Cardiac fibroblast (primary cell): ENCODE measurements at regions not wholly inside any gene's neighbourhood (a gene's known extent, or its start where the extent isn't known, plus 50 kb on each side); places are given as distances from the start of the nearest gene placed in this dataset.

ENCODE experiments used
- DNase-seq, 2 donors: peaks; one replicate each; pipeline versions ENCODE4 v3.0.0 to v3.0.0-alpha.2; 2010; ENCODE audit warnings: low read depth in 2 of 2
- H3K4me3 ChIP-seq, 2 donors: replicated peaks in 1 of 2; 1 replicate in 1 of 2; 2 replicates in 1 of 2; pipeline ENCODE4 v1.5.1; 2011; ENCODE audit warnings: low read depth in 2 of 2, low read length in 2 of 2, mild to moderate bottlenecking in 2 of 2, moderate library complexity in 1 of 2
- CTCF ChIP-seq: IDR thresholded peaks from one replicate; pipeline ENCODE4 v1.5.1; 2011; ENCODE audit warnings: low read depth, mild to moderate bottlenecking, low read length, inconsistent platforms

GRCh38 chrX:143121477-143121876 lies 95.7 kb downstream of the SPANXN4 start:
- no peak for TF ChIP-seq CTCF
- no peak overlapping the region for H3K4me3 ChIP-seq
- DNase-seq = no peak

- no peak for DNase-seq
- no peak overlapping the region for H3K4me3 ChIP-seq
- TF ChIP-seq CTCF = no peak
Observed at GRCh38 chrX:143115466-143115865, 89.7 kb downstream of the SPANXN4 start.

GRCh38 chrX:143095816-143096215 lies 70.1 kb downstream of the SPANXN4 start:
- no peak for DNase-seq
- no peak for TF ChIP-seq CTCF

GRCh38 chrX:143095321-143095720 lies 69.6 kb downstream of the SPANXN4 start:
- TF ChIP-seq CTCF = no peak
- H3K4me3 ChIP-seq = no peak overlapping the region
- DNase-seq = no peak

More at GRCh38 chrX:143095816-143096215, 70.1 kb downstream of the SPANXN4 start:
- H3K4me3 ChIP-seq = no peak overlapping the region

- TF ChIP-seq CTCF = no peak
- no peak overlapping the region for H3K4me3 ChIP-seq
- DNase-seq = peak; percentile 0 to 17
Observed at GRCh38 chrX:143094417-143095023, 68.8 kb downstream of the SPANXN4 start.
